SH-SY5Y (cell line): ENCODE measurements at regions not wholly inside any gene's neighbourhood (a gene's known extent, or its start where the extent isn't known, plus 50 kb on each side); places are given as distances from the start of the nearest gene placed in this dataset.
A peak's percentile ranks its signal among the peaks of the same experiment; 100 is the strongest.

Source experiments
- GATA2 ChIP-seq: IDR thresholded peaks from 2 replicates; pipeline ENCODE4 v1.6.1; 2011; ENCODE audit warnings: mild to moderate bottlenecking, low read depth, low read length
- GATA3 ChIP-seq: IDR thresholded peaks from 2 replicates; pipeline ENCODE4 v1.6.1; 2011; ENCODE audit warnings: low read depth, mild to moderate bottlenecking, low read length, moderate library complexity

- peak; percentile 77 for TF ChIP-seq GATA2
- no peak for TF ChIP-seq GATA3
Measured at GRCh38 chr7:67343572-67343971, 346.9 kb downstream of the TYW1 start.
